ENCODE measurements at regions not wholly inside any gene's neighbourhood (a gene's known extent, or its start where the extent isn't known, plus 50 kb on each side); places are given as distances from the start of the nearest gene placed in this dataset.

DNA sequence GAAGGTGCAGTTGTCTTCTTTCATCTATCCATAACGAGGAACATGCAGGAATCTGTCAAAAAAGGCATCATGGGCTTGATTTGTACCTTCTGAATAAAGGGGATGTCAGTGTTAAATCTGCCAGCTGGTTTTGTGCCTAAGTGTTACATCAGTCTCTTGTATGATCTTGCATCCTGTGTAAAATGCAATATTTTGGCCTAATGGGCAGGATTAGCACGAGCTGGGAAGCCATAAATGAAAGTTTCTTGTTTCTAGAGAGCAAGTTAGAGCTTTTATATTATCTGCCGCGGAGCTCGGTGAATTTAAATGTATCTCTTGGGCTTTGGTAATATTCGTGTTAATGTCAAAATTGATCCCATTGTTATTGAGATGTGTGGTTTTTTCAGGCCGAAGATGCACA lies 526.1 kb upstream of the WWC1 start:
- TF ChIP-seq, protein P1, sequence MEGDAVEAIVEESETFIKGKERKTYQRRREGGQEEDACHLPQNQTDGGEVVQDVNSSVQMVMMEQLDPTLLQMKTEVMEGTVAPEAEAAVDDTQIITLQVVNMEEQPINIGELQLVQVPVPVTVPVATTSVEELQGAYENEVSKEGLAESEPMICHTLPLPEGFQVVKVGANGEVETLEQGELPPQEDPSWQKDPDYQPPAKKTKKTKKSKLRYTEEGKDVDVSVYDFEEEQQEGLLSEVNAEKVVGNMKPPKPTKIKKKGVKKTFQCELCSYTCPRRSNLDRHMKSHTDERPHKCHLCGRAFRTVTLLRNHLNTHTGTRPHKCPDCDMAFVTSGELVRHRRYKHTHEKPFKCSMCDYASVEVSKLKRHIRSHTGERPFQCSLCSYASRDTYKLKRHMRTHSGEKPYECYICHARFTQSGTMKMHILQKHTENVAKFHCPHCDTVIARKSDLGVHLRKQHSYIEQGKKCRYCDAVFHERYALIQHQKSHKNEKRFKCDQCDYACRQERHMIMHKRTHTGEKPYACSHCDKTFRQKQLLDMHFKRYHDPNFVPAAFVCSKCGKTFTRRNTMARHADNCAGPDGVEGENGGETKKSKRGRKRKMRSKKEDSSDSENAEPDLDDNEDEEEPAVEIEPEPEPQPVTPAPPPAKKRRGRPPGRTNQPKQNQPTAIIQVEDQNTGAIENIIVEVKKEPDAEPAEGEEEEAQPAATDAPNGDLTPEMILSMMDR (IDR thresholded peaks at IDR 0.05): no peak
- TF ChIP-seq EP300 (IDR thresholded peaks at IDR 0.05; ENCODE audit: low read depth): no peak

Measured in transverse colon (tissue), 3 donors.